ENCODE measurements at regions not wholly inside any gene's neighbourhood (a gene's known extent, or its start where the extent isn't known, plus 50 kb on each side); places are given as distances from the start of the nearest gene placed in this dataset.

DNA sequence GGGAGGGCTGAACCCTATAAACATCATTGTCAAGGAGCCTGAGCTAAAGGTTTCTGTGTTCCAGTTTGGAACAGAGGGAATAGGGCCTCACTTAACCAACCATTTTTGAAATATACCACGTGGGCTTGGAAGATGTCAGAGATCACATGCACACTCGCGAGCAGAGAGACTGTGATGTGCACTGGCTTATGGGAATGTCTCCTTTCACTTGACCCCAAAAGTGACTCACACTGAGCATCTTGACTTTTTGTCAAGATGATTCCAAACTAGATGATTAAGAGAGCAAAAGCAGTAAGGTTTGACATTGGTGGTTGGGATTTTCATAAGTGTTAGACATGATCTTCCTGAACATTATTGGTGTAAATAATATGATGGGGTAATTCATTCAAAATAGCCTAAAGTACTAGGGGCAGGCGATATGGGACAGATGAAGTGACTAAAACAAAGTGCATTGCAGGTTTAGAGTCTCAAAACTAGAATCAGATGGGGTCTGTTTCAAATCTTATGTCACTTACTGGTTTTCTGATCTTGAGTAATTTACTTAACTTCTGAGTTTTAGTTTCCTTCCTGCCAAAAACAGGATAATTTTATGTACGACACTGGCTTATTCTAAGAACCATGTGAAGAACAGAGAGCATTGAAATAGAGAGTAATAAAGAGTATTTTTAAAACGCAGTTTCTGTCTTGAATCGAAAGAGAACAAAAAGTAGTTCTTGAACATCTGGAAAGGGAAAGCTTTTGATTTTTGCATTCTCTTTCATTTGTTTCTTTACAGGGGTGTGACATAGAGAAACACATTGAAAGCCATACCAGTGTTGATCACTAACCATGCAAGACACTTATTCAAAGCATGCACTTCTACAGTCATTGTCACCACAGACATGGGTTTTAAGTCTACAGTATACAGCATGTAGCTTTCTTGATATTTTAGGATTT, 383.0 kb downstream of the DIRAS2 start:
- no peak for DNase-seq
- no peak overlapping the region for H3K4me3 ChIP-seq (ENCODE audit: low read depth, low read length)
- no peaks in the 10 kb centered on the region for H3K27me3 ChIP-seq (replicated peaks)
- TF ChIP-seq, protein P1, sequence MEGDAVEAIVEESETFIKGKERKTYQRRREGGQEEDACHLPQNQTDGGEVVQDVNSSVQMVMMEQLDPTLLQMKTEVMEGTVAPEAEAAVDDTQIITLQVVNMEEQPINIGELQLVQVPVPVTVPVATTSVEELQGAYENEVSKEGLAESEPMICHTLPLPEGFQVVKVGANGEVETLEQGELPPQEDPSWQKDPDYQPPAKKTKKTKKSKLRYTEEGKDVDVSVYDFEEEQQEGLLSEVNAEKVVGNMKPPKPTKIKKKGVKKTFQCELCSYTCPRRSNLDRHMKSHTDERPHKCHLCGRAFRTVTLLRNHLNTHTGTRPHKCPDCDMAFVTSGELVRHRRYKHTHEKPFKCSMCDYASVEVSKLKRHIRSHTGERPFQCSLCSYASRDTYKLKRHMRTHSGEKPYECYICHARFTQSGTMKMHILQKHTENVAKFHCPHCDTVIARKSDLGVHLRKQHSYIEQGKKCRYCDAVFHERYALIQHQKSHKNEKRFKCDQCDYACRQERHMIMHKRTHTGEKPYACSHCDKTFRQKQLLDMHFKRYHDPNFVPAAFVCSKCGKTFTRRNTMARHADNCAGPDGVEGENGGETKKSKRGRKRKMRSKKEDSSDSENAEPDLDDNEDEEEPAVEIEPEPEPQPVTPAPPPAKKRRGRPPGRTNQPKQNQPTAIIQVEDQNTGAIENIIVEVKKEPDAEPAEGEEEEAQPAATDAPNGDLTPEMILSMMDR (IDR thresholded peaks at IDR 0.05; ENCODE audit: low read depth, low read length, missing control alignments): no peak
- in situ Hi-C loops (cut with HindIII; ENCODE audit: low pct_ligation_motif_present, low sequenced_read_pairs): no loop called here
- H3K27ac ChIP-seq: no peak overlapping the region
- H3K36me3 ChIP-seq (replicated peaks): no peaks in the 10 kb centered on the region

DNA sequence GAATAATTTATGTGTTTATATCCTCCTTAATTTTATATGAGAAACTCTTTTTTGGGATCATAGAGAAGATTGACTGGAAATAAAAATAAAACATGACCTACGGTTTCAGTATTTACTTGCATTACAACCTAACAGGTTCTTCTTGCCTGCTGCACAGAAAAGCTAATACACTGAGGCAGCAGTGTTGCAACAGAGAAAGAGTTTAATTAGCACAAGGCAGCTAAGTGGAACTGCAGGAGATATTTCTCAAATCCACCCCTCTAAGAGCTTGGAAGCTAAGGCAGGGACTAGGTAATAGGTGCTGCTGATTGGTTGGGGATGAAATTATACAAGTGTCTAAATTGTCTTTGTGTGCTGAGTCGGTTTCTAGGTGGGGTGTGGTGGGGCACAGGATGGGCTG, 380.9 kb downstream of the DIRAS2 start:
- Histone ChIP-seq H3K27me3 (replicated peaks) (no peaks in the 10 kb centered on the region), H3K4me3 (ENCODE audit: low read depth, low read length) (no peak overlapping the region), H3K27ac (no peak overlapping the region), H3K36me3 (replicated peaks) (no peaks in the 10 kb centered on the region)
- no peak for DNase-seq
- in situ Hi-C loops (cut with HindIII; ENCODE audit: low pct_ligation_motif_present, low sequenced_read_pairs): no loop called here
- TF ChIP-seq, protein P1 (IDR thresholded peaks at IDR 0.05; ENCODE audit: low read depth, low read length, missing control alignments): no peak

DNA sequence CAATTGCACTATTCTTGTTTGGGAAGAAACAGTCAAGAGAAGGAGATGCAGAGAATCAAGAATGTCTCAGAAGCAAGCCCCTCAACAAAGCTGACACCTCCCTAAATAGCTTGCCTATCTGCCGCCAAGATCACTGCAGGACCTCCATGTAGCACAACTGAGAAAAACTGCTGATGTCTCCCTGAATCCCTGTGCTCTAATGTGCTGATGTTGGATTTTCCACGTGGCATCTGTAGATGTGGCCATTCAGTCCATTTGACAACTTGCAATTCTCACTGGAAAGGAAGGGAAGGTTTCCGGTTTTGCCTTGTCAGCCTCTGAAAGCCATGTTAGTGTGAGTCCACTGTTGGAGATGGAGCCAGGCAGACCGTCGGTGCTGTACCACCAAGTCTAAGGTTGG, 374.0 kb downstream of the DIRAS2 start:
- DNase-seq: no peak
- Histone ChIP-seq H3K27ac (no peak overlapping the region), H3K4me3 (ENCODE audit: low read depth, low read length) (no peak overlapping the region), H3K36me3 (replicated peaks) (no peaks in the 10 kb centered on the region), H3K27me3 (replicated peaks) (no peaks in the 10 kb centered on the region)
- TF ChIP-seq, protein P1 (IDR thresholded peaks at IDR 0.05; ENCODE audit: low read depth, low read length, missing control alignments): no peak
- in situ Hi-C loops (cut with HindIII; ENCODE audit: low pct_ligation_motif_present, low sequenced_read_pairs): no loop called here

DNA sequence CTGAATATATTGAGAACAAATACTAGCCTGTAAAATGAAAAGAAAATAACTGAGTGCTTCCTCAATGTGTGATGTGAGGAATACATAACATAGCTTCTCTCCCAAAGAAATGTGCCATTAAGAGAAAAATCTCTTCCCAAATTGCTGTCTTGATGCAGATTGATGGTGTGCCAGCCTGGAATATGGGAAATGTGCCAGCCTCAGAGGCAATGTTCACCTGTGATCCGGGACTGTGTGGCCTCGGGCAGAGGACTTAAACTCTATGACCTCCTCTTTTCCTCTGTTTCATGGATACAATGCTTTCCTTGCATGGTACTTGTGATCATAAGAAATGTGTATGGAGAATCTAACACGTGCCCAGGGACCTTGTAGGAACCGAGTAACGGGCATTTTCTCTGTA, 370.9 kb downstream of the DIRAS2 start:
- H3K36me3 ChIP-seq (replicated peaks): no peaks in the 10 kb centered on the region
- no peak for DNase-seq
- H3K4me3 ChIP-seq (ENCODE audit: low read depth, low read length): no peak overlapping the region
- no peaks in the 10 kb centered on the region for H3K27me3 ChIP-seq (replicated peaks)
- TF ChIP-seq, protein P1 (IDR thresholded peaks at IDR 0.05; ENCODE audit: low read depth, low read length, missing control alignments): no peak
- no peak overlapping the region for H3K27ac ChIP-seq
- in situ Hi-C loops (cut with HindIII; ENCODE audit: low pct_ligation_motif_present, low sequenced_read_pairs): no loop called here

DNA sequence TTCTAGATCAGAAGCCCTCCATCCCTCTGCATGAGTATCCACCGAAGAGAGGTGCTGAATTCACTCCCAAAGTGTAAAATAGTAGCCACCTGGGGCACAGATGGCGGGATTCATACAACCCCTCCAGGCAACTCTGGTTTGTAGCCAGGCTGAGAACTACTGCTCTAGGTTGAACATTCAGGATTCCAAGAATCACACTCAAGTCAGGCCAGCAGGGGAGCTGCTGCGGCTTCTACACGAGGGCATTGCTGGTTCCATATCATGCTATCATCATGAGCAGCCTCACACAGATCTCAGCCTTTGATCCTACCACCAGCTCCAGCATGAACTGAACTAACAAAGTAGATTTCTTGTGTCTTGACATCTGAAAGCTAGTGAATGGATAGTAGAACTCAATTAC, 367.9 kb downstream of the DIRAS2 start:
- H3K27me3 ChIP-seq (replicated peaks): no peaks in the 10 kb centered on the region
- H3K27ac ChIP-seq: no peak overlapping the region
- in situ Hi-C loops (cut with HindIII; ENCODE audit: low pct_ligation_motif_present, low sequenced_read_pairs): no loop called here
- no peaks in the 10 kb centered on the region for H3K36me3 ChIP-seq (replicated peaks)
- TF ChIP-seq, protein P1 (IDR thresholded peaks at IDR 0.05; ENCODE audit: low read depth, low read length, missing control alignments): no peak
- H3K4me3 ChIP-seq (ENCODE audit: low read depth, low read length): no peak overlapping the region
- no peak for DNase-seq

All from brain microvascular endothelial cell (primary cell).